ENCODE measurements at regions not wholly inside any gene's neighbourhood (a gene's known extent, or its start where the extent isn't known, plus 50 kb on each side); places are given as distances from the start of the nearest gene placed in this dataset.

DNA sequence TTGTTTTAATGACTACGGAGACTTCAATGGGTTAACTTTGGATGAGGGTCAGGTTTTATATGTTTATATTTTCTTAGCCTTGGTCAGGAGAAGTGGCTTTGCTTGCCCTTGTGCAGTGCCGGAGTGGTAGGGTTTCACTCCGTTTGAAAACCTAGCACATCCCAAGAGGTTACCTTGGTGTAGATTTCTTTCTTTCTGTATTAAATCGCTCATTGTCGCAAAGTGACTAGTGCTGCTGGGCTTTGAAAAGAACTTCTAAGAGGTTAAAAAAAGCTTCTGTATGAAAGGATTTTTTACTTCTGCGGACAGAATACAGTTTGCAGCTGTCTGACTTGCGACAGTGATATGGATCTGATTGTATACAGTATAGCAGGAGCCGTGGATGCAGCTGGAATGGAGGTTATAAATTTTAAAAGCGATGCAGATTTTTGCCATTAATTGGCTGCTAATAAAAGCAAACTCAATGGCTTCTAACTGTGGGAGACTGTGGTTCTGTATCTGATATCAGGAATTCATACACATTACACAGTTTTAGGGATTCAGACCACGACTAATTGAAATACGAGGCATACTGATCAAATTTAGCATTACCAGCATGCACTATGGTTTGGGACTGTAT lies 340.9 kb upstream of the PITX2 start:
- DNase-seq, result no peak

DNA sequence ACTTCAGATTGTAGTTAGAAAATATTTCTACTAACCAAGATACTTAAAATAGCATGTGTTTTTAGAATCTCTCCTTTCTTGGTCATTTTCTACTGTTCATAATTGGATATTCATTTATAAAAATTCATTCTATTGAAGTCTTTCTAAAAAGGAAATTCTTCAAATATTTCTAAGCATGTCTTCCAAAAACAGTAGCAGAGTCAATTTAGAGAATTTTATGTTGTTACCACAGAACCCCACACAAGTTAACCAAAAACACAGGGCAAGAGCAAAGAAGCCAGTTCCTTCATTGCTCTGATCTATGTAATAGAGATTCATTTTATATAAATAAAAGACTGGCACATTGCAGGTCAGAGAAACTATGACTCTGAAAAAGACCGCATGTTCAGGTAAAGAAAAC lies 345.1 kb upstream of the PITX2 start:
- no peak for DNase-seq

DNA sequence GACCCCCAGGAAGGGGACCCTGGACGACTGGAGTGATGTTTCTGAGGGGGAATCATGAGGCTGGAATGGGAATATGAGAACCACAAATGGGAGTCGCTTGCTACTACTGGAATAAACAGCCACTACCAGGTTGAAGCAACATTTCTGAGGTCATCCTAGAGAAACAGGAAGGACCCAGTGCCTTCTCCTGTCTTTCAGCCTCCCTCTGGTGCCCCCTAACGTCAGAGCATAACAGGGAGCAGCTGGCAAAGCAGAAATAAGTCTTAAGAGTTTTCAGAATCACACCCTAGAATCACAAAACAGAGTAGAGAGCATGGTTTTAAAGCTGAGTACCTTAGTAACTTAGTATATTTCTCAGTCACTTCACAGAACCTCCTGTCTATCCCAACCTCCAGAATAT lies 347.8 kb upstream of the PITX2 start:
- DNase-seq, result no peak

DNA sequence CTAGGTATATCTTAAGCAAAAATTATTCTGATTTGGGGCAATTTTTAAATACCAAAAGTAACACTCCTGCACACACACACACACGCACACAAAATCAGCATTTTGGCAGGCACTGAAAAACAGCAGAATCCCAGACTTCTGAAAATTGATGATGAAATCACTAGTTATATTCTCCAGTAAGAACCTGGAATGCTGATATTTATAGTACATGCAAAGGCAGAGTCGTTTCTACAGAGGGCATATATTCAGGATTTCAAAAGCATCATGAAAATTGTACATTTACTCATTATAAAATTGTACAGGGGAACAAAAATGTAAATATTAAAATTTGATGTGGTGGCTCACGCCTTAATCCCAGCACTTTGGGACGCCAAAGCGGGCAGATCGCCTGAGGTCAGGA lies 352.5 kb upstream of the PITX2 start:
- no peak for DNase-seq

DNA sequence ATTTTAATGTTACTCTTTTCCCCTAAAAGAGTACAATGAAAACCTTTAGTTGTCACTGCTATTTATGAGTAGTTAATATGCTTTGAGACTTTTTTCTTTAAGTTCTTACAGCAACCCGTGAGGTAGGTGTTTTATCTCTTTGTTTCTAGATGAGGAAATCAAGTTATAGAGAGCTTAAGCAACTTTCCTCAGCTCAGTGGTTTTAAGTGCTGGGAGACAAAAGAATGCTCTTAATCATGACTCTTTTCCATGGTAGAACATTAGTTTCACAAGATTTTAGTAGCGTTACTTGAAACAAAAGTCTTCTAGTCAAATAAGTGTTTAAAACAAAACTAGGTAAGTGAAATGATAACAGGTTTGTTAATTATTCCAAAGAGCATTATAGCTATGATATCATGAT lies 354.7 kb upstream of the PITX2 start:
- no peak for DNase-seq

DNA sequence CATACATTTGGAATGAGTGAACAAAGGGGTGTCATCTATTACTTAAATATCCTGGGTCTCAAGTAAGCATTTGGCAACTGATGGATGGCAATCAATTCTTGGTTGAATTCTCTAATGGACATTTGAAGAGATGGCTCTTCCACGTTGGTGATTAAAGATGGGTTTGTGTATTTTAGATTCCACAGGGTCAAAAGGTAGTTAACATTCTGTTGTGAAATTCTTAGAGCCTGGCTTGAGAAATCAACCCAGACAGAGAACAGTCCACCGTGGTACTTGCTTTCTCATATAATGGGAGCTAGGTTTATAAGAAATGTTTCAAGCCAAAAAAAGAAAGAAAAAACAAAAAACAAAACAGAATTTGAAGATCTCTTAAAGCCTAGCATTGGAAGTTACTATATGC lies 355.9 kb upstream of the PITX2 start:
- no peak for DNase-seq

DNA sequence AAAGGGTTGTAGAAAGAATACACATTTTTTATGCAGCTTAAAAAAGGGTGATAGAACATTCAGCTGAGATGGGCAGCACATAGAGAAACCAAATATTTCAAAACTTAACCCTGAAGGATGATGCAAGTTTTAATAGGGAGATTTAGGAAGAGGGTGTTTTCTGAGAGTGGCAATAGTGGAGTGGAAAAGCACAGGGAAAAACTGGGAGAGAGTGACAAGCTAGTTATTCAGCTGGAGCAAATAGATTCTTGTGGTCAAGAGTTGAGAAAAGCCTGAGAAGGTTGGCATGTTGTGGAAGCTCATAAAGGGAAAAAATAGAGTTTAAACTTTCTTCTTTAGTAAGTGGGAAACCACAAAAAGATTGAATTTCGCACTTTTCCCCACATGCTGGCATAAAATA lies 359.6 kb upstream of the PITX2 start:
- no peak for DNase-seq

DNA sequence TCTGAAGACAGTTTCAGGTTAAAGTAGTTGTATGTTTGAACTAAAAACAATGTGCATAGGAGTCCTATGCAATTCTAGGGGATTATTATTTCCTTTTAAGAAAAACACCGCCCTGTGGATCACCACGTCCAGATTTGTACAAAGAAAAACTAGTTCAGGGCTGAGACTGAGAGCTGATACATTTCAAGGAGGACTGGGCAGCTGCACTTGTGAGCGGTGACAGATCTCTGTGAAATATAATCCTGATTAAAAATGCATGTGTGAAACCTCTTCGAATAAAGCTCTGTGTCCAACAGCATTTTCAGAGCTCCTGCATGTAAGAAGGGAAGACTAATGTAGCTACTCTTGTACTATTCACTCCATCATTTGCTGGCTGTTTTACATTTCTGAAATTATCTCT lies 365.8 kb upstream of the PITX2 start:
- no peak for DNase-seq

DNA sequence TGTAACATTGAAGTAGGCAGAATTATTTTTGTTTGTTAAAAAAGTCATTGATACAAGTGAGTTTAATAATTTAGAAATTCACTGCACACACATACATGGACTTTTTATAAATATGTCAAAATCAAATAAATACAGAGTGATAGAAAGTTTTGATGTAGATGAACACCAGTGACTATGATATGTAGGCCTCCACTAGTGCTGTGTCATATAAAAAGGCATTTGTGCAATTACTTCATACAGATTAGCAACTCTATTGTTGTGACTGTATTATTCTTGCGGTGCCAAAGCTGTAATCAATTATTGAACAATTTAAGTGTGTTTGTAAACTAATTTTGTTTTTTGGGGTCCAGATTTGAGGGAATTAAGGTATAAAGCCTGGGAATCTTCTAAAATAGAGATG lies 366.2 kb upstream of the PITX2 start:
- DNase-seq, result no peak

DNA sequence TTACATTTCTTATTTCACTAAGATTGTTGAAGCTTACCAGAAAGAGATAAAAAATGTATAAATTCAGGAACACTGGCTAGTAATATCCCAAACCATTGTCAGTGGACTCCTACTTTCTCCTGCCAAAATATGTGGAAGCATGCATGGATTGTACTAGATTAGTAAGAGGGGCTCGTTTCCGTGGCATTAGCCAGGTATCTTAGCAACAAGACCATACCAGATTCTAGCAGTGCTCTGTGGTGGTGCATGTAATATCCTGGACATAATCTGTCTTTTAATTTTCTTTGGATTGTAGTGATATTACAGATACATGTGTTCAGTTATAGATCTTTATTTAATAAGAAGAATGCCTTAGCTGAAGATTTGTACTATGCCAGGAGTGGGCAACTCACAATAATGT lies 371.9 kb upstream of the PITX2 start:
- DNase-seq, result no peak

DNA sequence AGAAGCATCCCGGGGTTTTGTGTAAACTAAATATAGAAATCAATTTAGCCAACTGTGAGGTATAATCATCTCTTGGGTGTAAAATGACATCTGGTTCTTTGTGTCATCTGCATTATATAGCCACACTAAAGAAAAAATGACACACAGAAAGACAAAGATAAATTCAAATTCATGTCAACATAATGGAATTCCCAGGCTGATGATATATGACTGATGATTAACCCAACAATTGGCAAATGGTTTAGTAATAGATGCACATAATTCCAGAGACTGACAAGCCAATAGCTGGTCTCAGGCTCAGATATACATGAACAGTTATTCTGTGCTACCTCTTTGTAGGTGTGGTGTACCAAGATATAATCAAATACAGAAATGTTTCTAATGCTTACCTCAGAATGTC lies 375.4 kb upstream of the PITX2 start:
- no peak for DNase-seq

DNA sequence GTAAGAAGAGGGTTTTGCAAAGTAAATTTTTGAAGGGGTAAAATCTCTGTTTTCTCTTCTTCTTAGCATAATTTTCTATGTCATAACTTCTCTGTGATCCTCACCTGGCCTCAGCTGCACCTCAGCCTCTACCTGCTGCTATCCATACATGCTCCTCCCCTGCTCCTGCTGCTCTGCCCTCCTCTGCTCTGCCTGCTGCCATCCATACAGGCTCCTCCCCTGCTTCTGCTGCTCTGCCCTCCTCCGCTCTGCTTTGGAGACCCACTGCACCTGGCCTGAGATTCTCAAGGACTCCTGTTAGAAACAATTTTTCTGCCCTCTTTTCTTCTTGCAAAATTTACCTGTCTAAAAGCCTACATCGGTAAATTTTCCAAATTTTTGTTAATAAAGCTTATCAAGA lies 388.6 kb upstream of the PITX2 start:
- DNase-seq, result no peak

DNA sequence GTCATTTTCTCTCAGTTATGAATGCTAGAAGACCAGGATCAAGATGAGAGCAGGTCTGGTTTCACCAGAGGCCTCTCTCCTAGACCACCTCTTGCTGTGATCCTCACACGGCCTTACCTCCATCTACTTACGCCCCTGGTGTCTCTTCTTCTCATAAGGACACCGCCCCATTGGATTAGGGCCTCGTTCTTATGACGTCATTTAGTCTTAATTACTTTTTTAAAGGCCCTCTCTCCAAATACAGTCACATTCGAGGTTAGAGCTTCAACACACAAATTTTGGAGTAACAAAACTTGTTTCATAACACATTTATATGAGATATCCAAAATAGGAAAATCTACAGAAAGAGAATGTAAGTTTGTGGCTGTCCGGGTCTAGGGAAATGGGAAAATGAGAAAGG lies 391.0 kb upstream of the PITX2 start:
- no peak for DNase-seq

DNA sequence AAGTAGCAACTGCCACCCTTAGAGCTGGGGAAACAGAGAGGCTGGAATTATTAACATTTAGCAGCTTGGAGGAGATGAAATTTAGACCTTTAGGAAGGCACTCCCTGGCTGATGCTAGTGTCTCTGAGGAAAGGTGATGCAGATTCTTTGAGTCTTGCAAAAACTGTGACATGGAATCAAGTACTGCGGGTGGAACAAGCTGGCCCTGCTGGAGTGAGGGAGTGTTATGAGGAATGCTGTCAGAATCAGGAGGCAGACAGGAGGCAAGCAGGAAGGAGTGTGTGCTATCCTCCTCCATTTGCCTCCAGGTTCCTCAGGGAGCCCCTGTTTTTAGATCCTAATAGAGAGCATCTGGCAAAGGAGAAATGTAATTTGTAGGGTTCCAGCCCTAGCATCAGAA lies 391.7 kb upstream of the PITX2 start:
- DNase-seq, result no peak

DNA sequence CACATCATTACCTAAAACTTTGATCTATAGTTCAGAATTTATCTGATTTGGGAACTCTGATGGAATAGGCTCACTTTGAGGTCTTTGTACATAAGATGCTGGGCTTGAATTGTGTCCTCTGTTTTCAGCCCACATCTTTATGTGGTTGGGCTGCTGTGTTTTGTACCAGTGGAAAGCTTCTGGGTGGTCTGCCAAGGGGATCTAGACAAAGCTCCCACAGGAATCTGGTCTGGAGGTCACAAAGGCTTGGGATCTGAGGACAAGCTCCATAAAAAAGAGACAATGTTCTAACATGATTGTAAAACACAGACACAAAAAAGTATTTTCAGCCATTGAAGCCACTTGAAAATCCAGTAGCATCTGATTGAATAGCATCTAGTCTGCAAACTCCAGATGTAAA lies 393.5 kb upstream of the PITX2 start:
- no peak for DNase-seq

DNA sequence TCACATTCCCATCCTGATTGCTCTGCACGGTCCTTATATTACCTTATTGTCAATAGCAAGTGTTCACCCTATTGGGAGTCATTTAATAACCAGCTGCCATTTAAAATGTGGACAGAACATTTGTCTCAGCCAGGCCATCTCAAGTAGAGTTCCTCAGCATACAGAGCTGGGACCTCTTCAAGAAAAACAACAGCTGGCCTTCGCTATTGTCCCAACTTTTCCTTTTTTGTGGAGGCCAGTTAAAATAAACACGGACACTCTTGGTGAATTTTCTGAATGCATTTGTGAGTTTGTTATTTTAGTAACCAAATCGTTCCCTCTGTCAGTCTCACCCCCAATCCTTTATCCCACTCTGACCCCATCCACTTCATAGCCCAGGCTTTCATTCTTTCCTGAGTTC lies 395.3 kb upstream of the PITX2 start:
- no peak for DNase-seq

DNA sequence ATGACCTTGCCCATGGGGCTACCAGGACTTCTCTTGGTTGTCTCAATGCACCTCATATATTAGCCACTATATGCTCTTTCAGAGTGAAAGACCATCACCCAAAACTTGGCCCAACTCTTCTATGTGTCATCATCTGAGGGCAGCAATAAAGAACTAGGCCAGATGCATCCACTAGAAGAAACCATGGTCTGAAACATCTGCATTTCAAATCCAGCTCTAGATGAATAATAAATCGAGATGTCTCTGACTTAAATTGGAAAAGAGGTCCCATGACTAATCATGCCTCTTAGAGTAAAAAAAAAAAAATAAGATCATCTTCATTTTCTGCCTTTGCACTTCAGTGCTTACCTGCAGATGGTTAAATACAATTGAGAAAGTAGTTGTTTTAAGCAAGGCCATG lies 397.6 kb upstream of the PITX2 start:
- no peak for DNase-seq

DNA sequence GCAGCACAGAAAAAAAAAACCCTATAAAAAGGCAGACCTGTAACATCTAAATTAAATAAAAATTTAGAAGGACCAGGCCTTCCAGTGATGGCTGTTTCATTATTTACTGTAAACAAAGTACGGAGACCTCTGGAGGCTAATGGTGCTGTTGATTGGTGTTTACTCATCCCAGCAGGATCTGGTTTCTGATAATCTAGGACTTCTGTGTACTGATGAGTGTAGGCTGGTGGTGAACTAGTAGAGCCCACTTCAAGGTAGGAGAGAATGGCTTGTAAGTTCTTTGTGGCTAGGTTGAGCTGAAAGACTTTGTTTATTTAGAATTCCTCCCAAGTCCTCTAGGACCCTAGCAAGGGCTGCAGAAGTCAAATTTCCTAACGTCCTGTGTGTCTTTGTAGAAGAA lies 398.1 kb upstream of the PITX2 start:
- no peak for DNase-seq

DNA sequence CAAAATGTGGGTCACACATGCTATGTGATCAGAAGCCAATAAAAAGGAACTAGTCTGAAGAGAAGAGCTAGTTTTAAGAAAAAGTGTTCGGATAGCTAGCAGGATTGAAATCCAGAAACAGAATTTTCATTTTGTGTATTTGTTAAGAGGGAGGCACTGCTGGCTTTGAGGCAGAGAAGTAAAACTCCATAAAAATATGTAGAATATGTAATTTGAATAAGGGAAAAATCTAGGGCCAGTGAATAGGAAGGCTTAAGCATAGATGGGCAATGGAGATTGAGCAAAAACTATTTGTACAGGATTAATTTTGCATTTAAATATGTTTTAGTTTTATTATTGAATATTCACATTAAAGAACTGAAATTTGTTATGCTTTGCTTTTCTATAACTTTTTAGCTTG lies 399.9 kb upstream of the PITX2 start:
- DNase-seq, result no peak

DNA sequence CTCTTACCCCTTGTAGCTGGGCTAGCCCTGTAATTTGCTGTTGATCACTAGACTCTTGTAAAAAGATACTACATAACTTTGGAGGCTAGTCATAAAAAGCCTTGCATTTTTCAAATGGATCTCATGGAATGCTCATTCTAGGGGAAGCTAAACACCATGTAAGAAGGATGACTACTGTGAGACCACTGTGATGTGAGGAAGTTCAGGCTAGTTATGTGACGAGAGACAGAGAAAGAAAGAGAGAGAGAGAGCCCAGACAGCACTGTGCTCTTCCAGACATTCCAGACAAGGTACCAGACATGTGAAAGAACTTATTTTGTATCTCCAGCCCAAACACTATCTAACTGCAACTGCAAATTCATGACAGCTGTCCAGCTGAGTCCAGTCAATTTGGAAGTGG lies 404.6 kb upstream of the PITX2 start:
- DNase-seq, result no peak

DNA sequence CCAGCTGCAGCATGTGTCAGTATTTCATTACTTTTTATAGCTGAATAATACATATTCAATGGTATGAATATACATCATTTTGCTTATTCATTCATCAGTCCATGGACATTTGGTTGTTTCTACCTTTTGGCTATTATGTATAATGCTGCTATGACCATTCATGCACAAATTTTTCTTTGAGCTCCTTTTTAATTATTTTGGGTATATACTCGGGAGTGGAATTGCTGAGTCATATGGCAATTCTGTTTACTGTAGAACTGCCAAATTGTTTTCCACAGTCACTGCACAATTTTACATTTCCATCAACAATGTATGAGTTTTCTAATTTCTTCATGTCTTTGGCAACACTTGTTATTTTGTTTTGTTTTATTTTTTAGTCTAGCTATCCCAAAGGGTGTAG lies 405.9 kb upstream of the PITX2 start:
- no peak for DNase-seq

DNA sequence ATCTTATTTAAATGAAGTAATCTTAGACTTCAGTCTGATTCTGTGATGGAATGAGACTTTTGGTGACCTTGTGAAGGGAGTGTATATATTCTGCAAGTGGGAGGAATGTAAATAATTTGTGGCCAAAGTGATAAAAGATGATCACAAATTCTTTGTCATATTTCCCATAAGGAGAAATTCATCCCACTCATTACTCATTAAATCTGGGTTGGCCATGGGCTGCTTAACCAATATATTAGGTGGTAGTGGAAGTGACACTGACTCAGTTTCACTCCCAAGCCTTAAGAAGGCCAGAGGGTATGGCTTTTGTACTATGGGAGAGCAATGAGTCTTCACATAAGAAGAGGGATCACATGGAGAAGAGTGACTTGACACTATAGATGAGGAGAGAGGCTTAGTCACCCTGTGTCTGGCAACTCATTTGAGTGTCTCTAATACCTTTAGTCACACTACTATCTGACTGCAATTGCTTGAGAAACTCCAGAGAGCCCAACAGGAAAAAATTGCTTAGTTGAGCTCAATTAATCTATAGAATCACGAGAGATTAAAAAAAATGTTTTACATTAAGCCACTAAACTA lies 408.2 kb upstream of the PITX2 start:
- DNase-seq, result no peak

DNA sequence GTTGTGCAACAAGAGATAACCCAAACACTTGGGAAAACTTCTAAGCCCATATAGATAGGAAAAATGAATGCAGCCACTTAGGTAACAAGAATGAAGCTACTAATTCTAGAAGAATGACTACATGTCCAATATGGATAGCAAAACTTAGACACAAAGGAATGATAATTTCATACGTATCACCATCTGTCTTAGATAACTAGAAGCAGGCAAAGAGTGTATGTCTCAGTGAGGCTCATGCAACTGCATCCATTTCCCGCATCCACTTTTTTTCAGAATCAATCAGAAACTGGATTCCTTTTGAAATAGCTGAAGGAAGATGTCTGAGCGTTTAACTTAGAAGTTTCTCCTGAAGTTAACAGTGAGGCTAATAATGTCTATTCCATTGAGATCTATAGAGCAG lies 408.7 kb upstream of the PITX2 start:
- DNase-seq, result no peak

DNA sequence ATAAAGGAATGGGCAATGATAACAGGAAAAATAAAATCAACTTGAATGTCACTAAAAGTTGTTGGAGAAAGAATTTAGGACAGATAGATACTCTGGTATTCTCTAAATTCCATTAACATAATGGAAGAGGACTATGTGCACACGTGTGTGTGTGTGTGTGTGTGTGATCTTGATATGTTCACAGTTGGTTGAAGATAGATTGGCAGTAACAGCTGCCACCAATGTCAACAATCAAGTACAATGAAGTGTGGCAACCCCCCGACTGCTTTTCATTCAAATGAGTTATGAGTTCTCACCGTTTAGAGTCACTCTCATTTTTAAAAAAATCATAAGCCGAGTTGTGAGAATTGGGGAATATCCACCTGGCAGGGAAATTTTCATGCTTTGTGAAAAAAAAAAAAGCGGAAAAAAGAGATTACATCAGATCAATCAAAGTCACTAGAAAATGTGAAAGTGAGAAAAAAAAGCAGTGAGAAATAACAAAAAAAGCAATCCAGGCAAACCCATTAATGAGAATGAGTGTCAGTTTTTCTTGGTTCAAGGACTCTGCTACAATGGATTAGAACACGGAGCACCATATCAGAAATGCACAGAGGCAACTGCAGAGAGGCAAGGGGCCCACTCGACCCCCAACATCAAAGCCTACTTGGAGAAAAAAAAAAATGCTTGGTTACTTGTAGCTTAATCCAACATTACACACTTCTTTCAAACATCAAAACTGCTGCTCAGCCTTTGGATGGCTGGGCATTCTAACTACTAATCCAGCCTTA lies 414.9 kb upstream of the PITX2 start:
- no peak for DNase-seq
